Right lobe of liver (tissue), 6 donors: ENCODE measurements at regions not wholly inside any gene's neighbourhood (a gene's known extent, or its start where the extent isn't known, plus 50 kb on each side); places are given as distances from the start of the nearest gene placed in this dataset.

ENCODE experiments used
- ATAC-seq, 4 donors: fragments of 200-7000 bp; cut with Tn5 transposase; one replicate each; pipeline ENCODE4 v1.9.1; 2020; ENCODE audit warnings: mild to moderate bottlenecking in 4 of 4, moderate library complexity in 4 of 4
- DNase-seq, 3 donors: peaks; one replicate each; pipeline ENCODE4 v3.0.0-alpha.2; 2020
- H3K27ac ChIP-seq, 3 donors: fragments of 200-600 bp; one replicate each; pipeline ENCODE4 v1.8.0; 2022
- H3K27me3 ChIP-seq, 2 donors: fragments of 200-600 bp; one replicate each; pipeline ENCODE4 v1.8.0; 2022
- H3K36me3 ChIP-seq, 4 donors: fragments of 200-600 bp; sonication (generic) in 1 of 4; one replicate each; pipeline versions ENCODE4 v1.5.1 to v1.8.0; 2017 to 2022; ENCODE audit warnings: control low read depth in 1 of 4
- H3K4me1 ChIP-seq, 4 donors: fragments of 200-600 bp; sonication (generic) in 1 of 4; one replicate each; pipeline versions ENCODE4 v1.5.1 to v1.8.0; 2017 to 2022; ENCODE audit warnings: control low read depth in 1 of 4
- H3K4me3 ChIP-seq, 3 donors: fragments of 200-600 bp; one replicate each; pipeline ENCODE4 v1.8.0; 2022
- H3K9me3 ChIP-seq, 4 donors: fragments of 200-600 bp; sonication (generic) in 1 of 4; one replicate each; pipeline versions ENCODE4 v1.5.1 to v1.8.0; 2017 to 2022; ENCODE audit warnings: control low read depth in 1 of 4
- POLR2A ChIP-seq: fragments of 450-650 bp; IDR thresholded peaks from one replicate; pipeline ENCODE4 v1.6.1; 2017; ENCODE audit warnings: antibody characterized with exemption, mild to moderate bottlenecking
- WGBS: methylation state at CpG from one replicate; pipeline ENCODE4 v1.1.6; 2018; ENCODE audit warnings: low coverage, low lambda C conversion rate; ENCODE audit not compliant: insufficient coverage; ENCODE audit errors: missing lambda C conversion rate; 5-methylcytosine and 5-hydroxymethylcytosine counted together
- intact Hi-C, 2 donors: fragments of 100-400 bp; cut with DNase I; formaldehyde crosslinking; loops; one replicate each; pipeline versions ENCODE4 v1.11.2 to v1.14.1; 2022
- TF ChIP-seq, protein P1 (sequence below), 4 donors: fragments of 200-600 bp in 3 of 4; fragments of 450-650 bp in 1 of 4; IDR thresholded peaks; one replicate each; pipeline versions ENCODE4 v1.5.1 to v1.8.0; 2016 to 2022; ENCODE audit warnings: antibody characterized with exemption in 4 of 4, mild to moderate bottlenecking in 2 of 4
- donor health status: DM: no; HTN: yes; CAD: no.
- donor health status: DM: no; HTN: no; CAD: no.
- donor health status: DM: no; HTN: no; CAD: no.
- donor health status: DM: no; HTN: yes; CAD: no.
- donor health status: DM: no; HTN: yes; CAD: no.

DNA sequence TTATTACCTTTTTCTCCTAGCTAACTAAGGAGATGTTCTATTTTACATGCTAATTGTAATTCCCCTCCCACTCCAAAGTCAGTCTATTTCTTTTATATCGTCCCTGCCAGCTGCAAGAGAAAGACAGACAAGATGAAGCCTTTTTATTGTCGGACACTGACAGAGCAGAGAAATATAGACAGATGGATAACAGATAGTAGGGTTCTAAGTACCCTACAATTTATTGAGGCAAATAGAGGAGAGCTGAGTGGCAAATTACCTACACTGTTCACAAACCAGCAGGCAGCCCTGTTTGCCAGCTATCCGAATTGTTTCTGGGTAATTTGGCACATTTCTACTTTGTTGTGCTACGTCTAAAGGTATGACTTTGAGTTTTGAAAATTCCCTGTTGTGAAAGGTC is 392.3 kb upstream of the ZNF717 start:
- no peak for DNase-seq
- WGBS = 50% methylated on average over 4 of the region's 4 CpGs
- intact Hi-C loops = no loop called here

GRCh38 chr3:76178412-76178811 is 393.1 kb upstream of the ZNF717 start:
- Histone ChIP-seq H3K27ac (no peak overlapping the region), H3K27me3 (no peaks in the 10 kb centered on the region), H3K9me3 (no peaks in the 10 kb centered on the region), H3K36me3 (no peaks in the 10 kb centered on the region), H3K4me3 (no peak overlapping the region), H3K4me1 (no peaks in the 10 kb centered on the region)
- ATAC-seq (no peak), DNase-seq (no peak)
- WGBS = 55% methylated on average over 3 of the region's 3 CpGs
- no peak for TF ChIP-seq POLR2A
- TF ChIP-seq, protein P1, sequence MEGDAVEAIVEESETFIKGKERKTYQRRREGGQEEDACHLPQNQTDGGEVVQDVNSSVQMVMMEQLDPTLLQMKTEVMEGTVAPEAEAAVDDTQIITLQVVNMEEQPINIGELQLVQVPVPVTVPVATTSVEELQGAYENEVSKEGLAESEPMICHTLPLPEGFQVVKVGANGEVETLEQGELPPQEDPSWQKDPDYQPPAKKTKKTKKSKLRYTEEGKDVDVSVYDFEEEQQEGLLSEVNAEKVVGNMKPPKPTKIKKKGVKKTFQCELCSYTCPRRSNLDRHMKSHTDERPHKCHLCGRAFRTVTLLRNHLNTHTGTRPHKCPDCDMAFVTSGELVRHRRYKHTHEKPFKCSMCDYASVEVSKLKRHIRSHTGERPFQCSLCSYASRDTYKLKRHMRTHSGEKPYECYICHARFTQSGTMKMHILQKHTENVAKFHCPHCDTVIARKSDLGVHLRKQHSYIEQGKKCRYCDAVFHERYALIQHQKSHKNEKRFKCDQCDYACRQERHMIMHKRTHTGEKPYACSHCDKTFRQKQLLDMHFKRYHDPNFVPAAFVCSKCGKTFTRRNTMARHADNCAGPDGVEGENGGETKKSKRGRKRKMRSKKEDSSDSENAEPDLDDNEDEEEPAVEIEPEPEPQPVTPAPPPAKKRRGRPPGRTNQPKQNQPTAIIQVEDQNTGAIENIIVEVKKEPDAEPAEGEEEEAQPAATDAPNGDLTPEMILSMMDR (IDR thresholded peaks at IDR 0.05) = no peak
- intact Hi-C loops = no loop called here

More for the DNA sequence above, 392.3 kb upstream of the ZNF717 start:
- H3K4me1 ChIP-seq = no peaks in the 10 kb centered on the region
- no peak overlapping the region for H3K4me3 ChIP-seq
- H3K9me3 ChIP-seq = no peaks in the 10 kb centered on the region
- H3K36me3 ChIP-seq = no peaks in the 10 kb centered on the region
- no peak for ATAC-seq
- H3K27ac ChIP-seq = no peak overlapping the region
- H3K27me3 ChIP-seq = no peaks in the 10 kb centered on the region
- TF ChIP-seq POLR2A = no peak
- TF ChIP-seq, protein P1 (IDR thresholded peaks at IDR 0.05) = no peak

- no peak for DNase-seq
- no peaks in the 10 kb centered on the region for H3K27me3 ChIP-seq
- no peaks in the 10 kb centered on the region for H3K9me3 ChIP-seq
- no peak overlapping the region for H3K4me3 ChIP-seq
- WGBS = 55% methylated on average over 2 of the region's 2 CpGs
- no peak overlapping the region for H3K27ac ChIP-seq
- H3K36me3 ChIP-seq = no peaks in the 10 kb centered on the region
- ATAC-seq = no peak
- no peaks in the 10 kb centered on the region for H3K4me1 ChIP-seq
- intact Hi-C loops = no loop called here
- no peak for TF ChIP-seq POLR2A
- TF ChIP-seq, protein P1 (IDR thresholded peaks at IDR 0.05) = no peak
These were observed 395.9 kb upstream of the ZNF717 start for GRCh38 chr3:76181213-76181612.

GRCh38 chr3:76198086-76198485 is 412.7 kb upstream of the ZNF717 start:
- ATAC-seq (no peak), DNase-seq (no peak)
- no peak overlapping the region for H3K27ac ChIP-seq
- 86% methylated on average over 1 of the region's 1 CpG for WGBS
- H3K9me3 ChIP-seq = no peaks in the 10 kb centered on the region
- TF ChIP-seq, protein P1 (IDR thresholded peaks at IDR 0.05) = no peak
- TF ChIP-seq POLR2A = no peak
- H3K4me3 ChIP-seq = no peak overlapping the region
- H3K27me3 ChIP-seq = no peaks in the 10 kb centered on the region
- H3K36me3 ChIP-seq = no peaks in the 10 kb centered on the region
- no peaks in the 10 kb centered on the region for H3K4me1 ChIP-seq
- intact Hi-C loops = no loop called here

DNA sequence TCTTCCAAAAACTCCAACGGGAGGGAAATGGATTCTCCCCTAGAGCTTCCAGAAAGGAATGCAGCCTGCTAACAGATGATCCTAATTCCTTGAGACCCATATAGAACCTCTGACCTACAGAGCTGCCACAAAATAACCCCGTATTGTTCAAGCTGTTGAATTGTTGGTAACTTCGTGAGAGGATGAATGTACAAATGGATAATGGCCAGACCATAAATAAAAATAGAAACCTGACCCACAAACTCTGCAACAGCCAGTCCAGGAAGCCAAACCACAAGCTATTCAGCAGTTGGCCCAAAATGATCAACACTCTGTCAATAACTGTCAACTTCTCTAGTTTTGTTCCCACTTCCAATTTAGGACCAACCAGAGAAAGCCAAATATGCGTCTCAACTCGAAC is 414.0 kb upstream of the ZNF717 start:
- H3K4me1 ChIP-seq = no peaks in the 10 kb centered on the region
- H3K36me3 ChIP-seq = no peaks in the 10 kb centered on the region
- intact Hi-C loops = no loop called here
- ATAC-seq (no peak), DNase-seq (no peak)
- no peak overlapping the region for H3K4me3 ChIP-seq
- TF ChIP-seq, protein P1 (IDR thresholded peaks at IDR 0.05) = no peak
- TF ChIP-seq POLR2A = no peak
- H3K27me3 ChIP-seq = no peaks in the 10 kb centered on the region
- H3K9me3 ChIP-seq = no peaks in the 10 kb centered on the region
- H3K27ac ChIP-seq = no peak overlapping the region
- WGBS = 36% methylated on average over 5 of the region's 5 CpGs
